CD4-positive, alpha-beta memory T cell (primary cell): ENCODE measurements at regions not wholly inside any gene's neighbourhood (a gene's known extent, or its start where the extent isn't known, plus 50 kb on each side); places are given as distances from the start of the nearest gene placed in this dataset.

Experiments used
- CTCF ChIA-PET: fragments of 350-600 bp; sonication (Branson Sonifier 250); formaldehyde crosslinking; loops from one replicate; lab custom pipeline; 2021; ENCODE audit warnings: inconsistent platforms; ENCODE audit not compliant: partially characterized antibody; lab: Charles Lee
- POLR2A ChIA-PET: fragments of 350-600 bp; sonication (Branson Sonifier 250); formaldehyde crosslinking; loops from one replicate; lab custom pipeline; 2021; ENCODE audit not compliant: partially characterized antibody; lab: Charles Lee
- DNase-seq, 5 donors: peaks; one replicate each; pipeline versions ENCODE4 v3.0.0 to v3.0.0-alpha.2; 2020 to 2022; ENCODE audit warnings: mixed read lengths in 1 of 5
- H3K27ac ChIP-seq: one replicate; pipeline ENCODE4 v1.7.0; 2013; ENCODE audit warnings: low read depth, low read length
- H3K27me3 ChIP-seq: 2 replicates; pipeline ENCODE4 v1.7.0; 2013; ENCODE audit warnings: mild to moderate bottlenecking, low read length, moderate library complexity; ENCODE audit not compliant: insufficient read depth
- H3K36me3 ChIP-seq: 2 replicates; pipeline ENCODE4 v1.7.0; 2013; ENCODE audit warnings: mild to moderate bottlenecking, low read length, moderate library complexity; ENCODE audit not compliant: insufficient read depth
- H3K4me1 ChIP-seq: 2 replicates; pipeline ENCODE4 v1.7.0; 2013; ENCODE audit warnings: mild to moderate bottlenecking, low read length, moderate library complexity; ENCODE audit not compliant: insufficient read depth
- H3K4me3 ChIP-seq, 2 donors: one replicate each; pipeline ENCODE4 v1.7.0; 2013; ENCODE audit warnings: low read length in 2 of 2, mild to moderate bottlenecking in 1 of 2
- H3K9me3 ChIP-seq, 2 donors: one replicate each; pipeline ENCODE4 v1.7.0; 2013; ENCODE audit warnings: low read length in 2 of 2, control low read depth in 1 of 2; ENCODE audit not compliant: control insufficient read depth in 1 of 2
- H3K27ac Mint-ChIP-seq, 7 donors: one replicate each; pipeline ENCODE4 v1.8.0; 2020 to 2021; ENCODE audit warnings: mixed read lengths in 7 of 7, mild to moderate bottlenecking in 6 of 7, inconsistent platforms in 3 of 7, moderate library complexity in 3 of 7
- H3K27me3 Mint-ChIP-seq, 2 donors: one replicate each; pipeline ENCODE4 v1.8.0; 2020 to 2021; ENCODE audit warnings: mixed read lengths in 2 of 2
- H3K36me3 Mint-ChIP-seq, 2 donors: one replicate each; pipeline ENCODE4 v1.8.0; 2020 to 2021; ENCODE audit warnings: mixed read lengths in 2 of 2, inconsistent platforms in 1 of 2, mild to moderate bottlenecking in 1 of 2
- H3K4me1 Mint-ChIP-seq, 4 donors: one replicate each; pipeline ENCODE4 v1.8.0; 2020 to 2021; ENCODE audit warnings: mixed read lengths in 4 of 4, mild to moderate bottlenecking in 1 of 4
- H3K4me3 Mint-ChIP-seq, 8 donors: one replicate each; pipeline ENCODE4 v1.8.0; 2020 to 2021; ENCODE audit warnings: mixed read lengths in 8 of 8, mild to moderate bottlenecking in 7 of 8, moderate library complexity in 6 of 8, inconsistent platforms in 3 of 8
- H3K9me3 Mint-ChIP-seq, 8 donors: one replicate each; pipeline ENCODE4 v1.8.0; 2020 to 2021; ENCODE audit warnings: mixed read lengths in 8 of 8, mild to moderate bottlenecking in 5 of 8, inconsistent platforms in 3 of 8, moderate library complexity in 1 of 8
- intact Hi-C: fragments of 100-400 bp; cut with micrococcal nuclease; formaldehyde crosslinking; loops from one replicate; pipeline ENCODE4 v1.15.1; 2023

DNA sequence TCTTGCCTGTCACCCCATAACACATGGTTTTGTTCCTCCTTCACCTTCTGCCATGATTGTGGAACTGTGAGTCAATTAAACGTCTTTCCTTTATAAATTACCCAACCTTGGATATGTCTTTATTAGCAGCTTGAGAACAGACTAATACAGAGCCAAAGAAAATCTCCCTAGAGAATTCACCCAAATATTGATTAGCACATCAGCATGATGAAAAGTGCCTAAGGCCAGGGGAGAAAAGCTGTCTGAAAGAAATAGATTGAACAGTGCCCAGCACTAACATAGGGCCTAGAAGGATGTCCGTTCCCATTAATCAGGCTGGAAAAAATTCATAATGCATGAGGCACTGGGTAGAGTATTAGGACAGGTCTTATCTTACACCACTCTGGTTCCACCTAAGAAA is 111.9 kb upstream of the CALN1 start:
- Histone ChIP-seq H3K9me3 (no peaks in the 10 kb centered on the region), H3K27me3 (no peaks in the 10 kb centered on the region), H3K4me1 (no peaks in the 10 kb centered on the region), H3K27ac (no peak overlapping the region), H3K4me3 (no peak overlapping the region), H3K36me3 (no peaks in the 10 kb centered on the region)
- no peak overlapping the region for H3K27ac Mint-ChIP-seq
- intact Hi-C loops = no loop called here
- POLR2A ChIA-PET = no interaction called here
- no peak overlapping the region for H3K4me3 Mint-ChIP-seq
- H3K4me1 Mint-ChIP-seq = no peaks in the 10 kb centered on the region
- H3K9me3 Mint-ChIP-seq = peaks cover 0 to 5% (median 0%) of the 10 kb centered on the region in 8 donors
- H3K36me3 Mint-ChIP-seq = no peaks in the 10 kb centered on the region
- H3K27me3 Mint-ChIP-seq = peaks cover 0 to 3% of the 10 kb centered on the region in 2 donors
- no peak for DNase-seq
- CTCF ChIA-PET = no interaction called here

DNA sequence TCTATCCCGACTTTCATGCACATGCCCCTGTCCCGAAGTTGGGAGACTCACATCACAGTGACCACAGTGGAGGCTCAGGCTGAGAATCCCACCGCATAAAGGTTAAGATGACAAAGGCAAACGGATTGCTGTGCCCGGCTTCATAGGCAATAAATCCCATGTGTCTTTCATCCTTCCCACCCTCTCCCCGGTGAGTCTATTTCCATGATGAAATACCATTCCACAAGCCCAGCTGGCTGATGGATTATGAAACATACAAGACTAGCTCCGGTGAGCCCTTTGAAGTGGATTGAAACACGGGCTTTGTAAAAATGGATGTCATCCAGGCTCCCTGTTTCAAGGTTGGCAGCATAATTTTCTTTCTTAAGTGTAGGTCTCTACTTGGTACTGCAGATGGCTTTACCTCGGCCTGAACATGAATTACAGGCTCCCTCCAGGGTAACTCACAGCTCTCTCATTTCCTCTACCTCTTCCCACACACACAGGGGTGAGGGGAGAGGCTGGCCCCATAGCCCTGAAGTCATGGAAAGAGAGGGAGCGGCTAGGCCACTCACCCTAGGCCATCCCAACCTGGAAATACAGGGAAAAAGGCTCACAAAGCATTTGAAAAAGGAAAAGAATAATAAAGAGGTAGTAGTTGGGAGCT is 92.0 kb upstream of the CALN1 start:
- no peak overlapping the region for H3K4me3 Mint-ChIP-seq
- no peak for DNase-seq
- H3K27ac ChIP-seq = no peak overlapping the region
- no peaks in the 10 kb centered on the region for H3K9me3 ChIP-seq
- H3K4me1 Mint-ChIP-seq = no peaks in the 10 kb centered on the region
- CTCF ChIA-PET = interaction anchor here (1.4 kb wide), 1 partner anchor 10 kb away, joined by 3 read pairs; no protein-coding TSS in a partner anchor
- H3K27me3 Mint-ChIP-seq = peaks cover 2 to 4% of the 10 kb centered on the region in 2 donors
- H3K4me3 ChIP-seq = no peak overlapping the region
- H3K9me3 Mint-ChIP-seq = peaks cover 0 to 4% (median 0%) of the 10 kb centered on the region in 8 donors
- intact Hi-C loops = no loop called here
- POLR2A ChIA-PET = no interaction called here
- H3K36me3 Mint-ChIP-seq = no peaks in the 10 kb centered on the region
- no peaks in the 10 kb centered on the region for H3K27me3 ChIP-seq
- H3K27ac Mint-ChIP-seq = no peak overlapping the region
- H3K4me1 ChIP-seq = no peaks in the 10 kb centered on the region
- H3K36me3 ChIP-seq = no peaks in the 10 kb centered on the region

DNA sequence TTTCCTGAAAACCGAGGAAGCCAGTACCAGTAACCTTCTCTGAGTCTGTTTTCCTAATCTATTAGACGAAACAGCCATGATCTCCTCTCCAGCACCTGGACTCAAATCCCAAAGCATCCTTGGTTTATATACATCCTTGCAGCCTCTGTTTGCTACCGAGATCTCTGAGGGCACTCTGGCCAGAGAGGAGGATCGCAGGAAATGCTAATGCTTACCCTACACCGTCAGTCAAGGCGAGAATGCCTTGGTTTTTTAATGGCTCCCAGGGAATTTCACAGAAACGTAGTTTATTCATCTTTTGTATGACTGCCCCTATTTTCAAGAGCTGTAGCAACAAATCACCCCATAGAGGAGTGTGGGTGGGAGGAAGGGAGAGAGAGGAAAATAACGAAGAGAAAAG is 91.5 kb upstream of the CALN1 start:
- Histone ChIP-seq H3K9me3 (no peaks in the 10 kb centered on the region), H3K4me1 (no peaks in the 10 kb centered on the region), H3K36me3 (no peaks in the 10 kb centered on the region), H3K4me3 (no peak overlapping the region), H3K27me3 (no peaks in the 10 kb centered on the region), H3K27ac (no peak overlapping the region)
- no peak for DNase-seq
- H3K27ac Mint-ChIP-seq = no peak overlapping the region
- H3K27me3 Mint-ChIP-seq = peaks cover 2 to 4% of the 10 kb centered on the region in 2 donors
- POLR2A ChIA-PET = no interaction called here
- no peaks in the 10 kb centered on the region for H3K36me3 Mint-ChIP-seq
- CTCF ChIA-PET = interaction anchor here (1.4 kb wide), 1 partner anchor 9 kb away, joined by 3 read pairs; no protein-coding TSS in a partner anchor
- intact Hi-C loops = no loop called here
- H3K4me3 Mint-ChIP-seq = no peak overlapping the region
- peaks cover 0 to 4% (median 0%) of the 10 kb centered on the region in 8 donors for H3K9me3 Mint-ChIP-seq
- no peaks in the 10 kb centered on the region for H3K4me1 Mint-ChIP-seq

DNA sequence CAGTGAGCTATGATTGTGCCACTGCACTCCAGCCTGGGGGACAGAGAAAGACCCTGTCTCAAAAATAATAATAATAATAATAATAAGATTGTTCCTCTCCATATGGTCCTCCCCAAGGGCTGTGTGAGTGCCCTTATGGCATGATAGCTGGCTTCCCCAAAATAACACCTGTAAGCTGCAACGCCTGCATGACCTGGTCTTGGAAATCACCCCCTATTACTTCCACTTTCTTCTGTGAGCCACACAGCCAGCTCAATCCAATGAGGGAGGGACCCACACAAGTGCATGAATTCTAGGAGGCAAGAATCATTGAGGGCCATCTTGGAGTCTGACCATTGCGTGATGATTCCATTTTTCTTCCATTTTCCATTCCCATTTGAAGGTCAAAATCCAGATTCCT is 82.7 kb upstream of the CALN1 start:
- intact Hi-C loops = loop anchor here (5.0 kb wide), 1 partner anchor 1668 kb away; no protein-coding TSS in a partner anchor

DNA sequence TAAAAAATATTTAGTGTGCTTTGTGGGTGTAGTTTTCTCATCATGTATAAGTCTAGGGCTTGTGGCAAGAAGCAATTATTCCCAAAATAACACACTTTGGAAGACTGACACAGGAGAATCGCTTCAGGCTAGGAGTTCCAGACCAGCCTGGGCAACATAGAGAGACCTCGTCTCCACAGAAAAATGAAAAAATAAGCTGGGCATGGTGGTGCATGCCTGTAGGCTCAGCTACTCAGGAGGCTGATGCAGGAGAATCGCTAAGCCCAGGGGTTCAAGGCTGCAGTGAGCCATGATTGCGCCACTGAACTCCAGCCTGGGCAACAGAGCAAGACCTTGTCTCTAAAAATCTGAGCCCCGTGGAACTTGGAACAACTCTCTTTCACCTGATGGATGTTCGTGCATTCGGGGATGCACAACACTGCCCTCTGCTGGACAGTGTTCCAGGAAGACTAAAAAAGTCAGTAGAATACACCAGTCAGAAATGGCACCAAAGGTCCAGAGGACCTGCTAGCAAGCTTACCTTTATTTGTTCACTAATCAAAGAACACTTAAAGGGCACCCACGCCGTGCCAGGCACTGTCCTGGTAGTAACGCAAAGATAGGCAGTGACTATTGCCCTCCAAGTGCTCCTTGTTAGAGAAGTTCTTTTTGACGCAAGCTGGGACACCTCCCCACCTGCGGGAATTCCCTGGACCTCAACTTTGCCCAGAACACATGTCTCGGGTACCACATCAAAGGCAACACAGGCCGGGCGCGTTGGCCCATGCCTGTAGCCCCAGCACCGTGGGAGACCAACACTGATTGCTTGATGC is 81.9 kb upstream of the CALN1 start:
- H3K27me3 ChIP-seq = no peaks in the 10 kb centered on the region
- H3K27ac Mint-ChIP-seq = no peak overlapping the region
- POLR2A ChIA-PET = no interaction called here
- CTCF ChIA-PET = interaction anchor here (1.0 to 2.2 kb wide), 4 partner anchors 9 to 42 kb away, joined by 3 to 10 read pairs (median 3); no protein-coding TSS in a partner anchor
- peaks cover 2 to 26% (median 12%) of the 10 kb centered on the region in 8 donors for H3K9me3 Mint-ChIP-seq
- peaks cover 0 to 1% of the 10 kb centered on the region in 2 donors for H3K27me3 Mint-ChIP-seq
- no peak overlapping the region for H3K4me3 ChIP-seq
- H3K9me3 ChIP-seq = no peaks in the 10 kb centered on the region
- no peak overlapping the region for H3K27ac ChIP-seq
- H3K4me3 Mint-ChIP-seq = no peak overlapping the region
- no peaks in the 10 kb centered on the region for H3K36me3 ChIP-seq
- H3K36me3 Mint-ChIP-seq = no peaks in the 10 kb centered on the region
- no peaks in the 10 kb centered on the region for H3K4me1 ChIP-seq
- DNase-seq = peak in 4 of 5 donors; percentile 5 to 23 (median 8)
- no peaks in the 10 kb centered on the region for H3K4me1 Mint-ChIP-seq
- intact Hi-C loops = loop anchor here (5.0 kb wide), 1 partner anchor 1667 kb away; no protein-coding TSS in a partner anchor

More for the DNA sequence above, 82.7 kb upstream of the CALN1 start:
- no peaks in the 10 kb centered on the region for H3K27me3 ChIP-seq
- Mint-ChIP-seq H3K4me3 (no peak overlapping the region), H3K36me3 (no peaks in the 10 kb centered on the region), H3K27me3 (peaks cover 0 to 1% of the 10 kb centered on the region in 2 donors), H3K4me1 (no peaks in the 10 kb centered on the region), H3K9me3 (peaks cover 2 to 26% (median 12%) of the 10 kb centered on the region in 8 donors), H3K27ac (no peak overlapping the region)
- no peak overlapping the region for H3K4me3 ChIP-seq
- CTCF ChIA-PET = interaction anchor here (1.0 to 2.2 kb wide), 5 partner anchors 8 to 42 kb away, joined by 3 to 10 read pairs (median 3); no protein-coding TSS in a partner anchor
- H3K4me1 ChIP-seq = no peaks in the 10 kb centered on the region
- no peaks in the 10 kb centered on the region for H3K9me3 ChIP-seq
- DNase-seq = no peak
- no peaks in the 10 kb centered on the region for H3K36me3 ChIP-seq
- POLR2A ChIA-PET = no interaction called here
- no peak overlapping the region for H3K27ac ChIP-seq

DNA sequence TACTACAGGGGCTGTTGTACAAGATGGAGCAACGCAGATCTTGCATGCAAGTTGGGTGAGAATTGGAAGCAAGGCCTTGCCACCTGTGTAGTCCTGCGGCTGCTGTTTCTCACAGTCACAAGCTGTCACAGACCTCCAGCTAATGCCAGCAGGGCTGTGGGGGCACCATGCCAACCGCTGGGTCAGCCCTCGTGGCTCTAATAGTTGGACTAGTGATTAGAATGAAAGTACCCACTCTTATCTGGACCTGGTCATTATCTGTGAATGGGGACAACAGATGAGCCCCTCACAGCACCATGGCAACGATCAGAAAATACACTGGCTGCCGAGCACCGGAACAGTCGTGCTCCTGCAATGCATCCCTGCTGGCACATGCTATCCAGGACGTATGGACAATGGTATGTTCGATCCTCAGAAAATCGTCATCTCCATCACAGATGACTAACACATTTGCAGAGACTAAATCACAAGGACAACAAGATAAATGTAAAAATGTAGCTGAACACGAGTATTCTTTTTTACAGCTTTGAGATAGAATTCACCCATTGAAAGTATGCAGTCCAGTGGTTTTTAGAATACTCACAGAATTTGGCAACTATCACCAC is 80.4 kb upstream of the CALN1 start:
- ChIA-PET POLR2A (no interaction called here), CTCF (interaction anchor here (2.2 to 2.3 kb wide), 2 partner anchors 8 to 9 kb away, joined by 5 to 10 read pairs; no protein-coding TSS in a partner anchor)
- H3K27ac ChIP-seq = no peak overlapping the region
- H3K9me3 ChIP-seq = no peaks in the 10 kb centered on the region
- H3K27me3 ChIP-seq = no peaks in the 10 kb centered on the region
- H3K36me3 Mint-ChIP-seq = no peaks in the 10 kb centered on the region
- H3K4me3 Mint-ChIP-seq = no peak overlapping the region
- no peaks in the 10 kb centered on the region for H3K4me1 ChIP-seq
- no peak for DNase-seq
- H3K4me3 ChIP-seq = no peak overlapping the region
- intact Hi-C loops = loop anchor here (5.0 kb wide), 1 partner anchor 1665 kb away; no protein-coding TSS in a partner anchor
- no peaks in the 10 kb centered on the region for H3K4me1 Mint-ChIP-seq
- H3K27me3 Mint-ChIP-seq = peaks cover 0 to 1% of the 10 kb centered on the region in 2 donors
- H3K27ac Mint-ChIP-seq = no peak overlapping the region
- H3K36me3 ChIP-seq = no peaks in the 10 kb centered on the region
- H3K9me3 Mint-ChIP-seq = peaks cover 2 to 18% (median 6%) of the 10 kb centered on the region in 8 donors

DNA sequence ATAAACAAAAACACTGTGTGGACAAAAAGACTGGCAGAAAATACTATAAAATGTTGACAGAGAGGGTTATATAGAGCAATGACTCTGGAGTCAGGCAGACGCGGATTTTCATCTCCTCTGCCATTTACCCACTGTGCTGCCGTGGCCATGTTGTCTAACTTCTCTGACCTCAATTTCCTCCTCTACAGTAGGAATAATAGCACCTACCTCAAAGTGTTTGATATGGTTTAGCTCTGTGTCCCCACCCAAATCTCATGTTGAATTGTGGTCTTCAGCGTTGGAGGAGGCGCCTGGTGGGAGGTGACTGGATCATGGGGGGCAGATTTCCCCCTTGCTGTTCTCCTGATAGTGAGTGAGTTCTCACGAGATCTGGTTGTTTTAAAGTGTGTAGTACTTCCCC is 78.2 kb upstream of the CALN1 start:
- Mint-ChIP-seq H3K27ac (no peak overlapping the region), H3K36me3 (no peaks in the 10 kb centered on the region), H3K4me3 (peak overlapping the region in 1 of 8 donors; percentile 27), H3K9me3 (peaks cover 0 to 17% (median 4%) of the 10 kb centered on the region in 8 donors), H3K4me1 (no peaks in the 10 kb centered on the region), H3K27me3 (peaks cover 0 to 1% of the 10 kb centered on the region in 2 donors)
- ChIA-PET CTCF (no interaction called here), POLR2A (no interaction called here)
- H3K27ac ChIP-seq = no peak overlapping the region
- H3K36me3 ChIP-seq = no peaks in the 10 kb centered on the region
- no peaks in the 10 kb centered on the region for H3K9me3 ChIP-seq
- no peak overlapping the region for H3K4me3 ChIP-seq
- intact Hi-C loops = loop anchor here (5.0 kb wide), 1 partner anchor 1663 kb away; no protein-coding TSS in a partner anchor
- no peaks in the 10 kb centered on the region for H3K4me1 ChIP-seq
- no peaks in the 10 kb centered on the region for H3K27me3 ChIP-seq
- DNase-seq = no peak
